ENCODE measurements at regions not wholly inside any gene's neighbourhood (a gene's known extent, or its start where the extent isn't known, plus 50 kb on each side); places are given as distances from the start of the nearest gene placed in this dataset.

GRCh38 chrX:150150780-150151125, 212.4 kb upstream of the MAMLD1 start:
- Histone ChIP-seq H3K36me3 (ENCODE audit: control insufficient read depth, insufficient read depth, low read length) (no peaks in the 10 kb centered on the region), H3K4me3 (ENCODE audit: low read depth, low read length) (no peak overlapping the region), H3K27me3 (ENCODE audit: control insufficient read depth, insufficient read depth, low read length) (no peaks in the 10 kb centered on the region)
- no peak for DNase-seq (ENCODE audit: low read depth)
- no peak for TF ChIP-seq CTCF (IDR thresholded peaks at IDR 0.05; ENCODE audit: insufficient read depth, low read length, severe bottlenecking)
- FAIRE-seq: no peak

- Histone ChIP-seq H3K27me3 (ENCODE audit: control insufficient read depth, insufficient read depth, low read length) (no peaks in the 10 kb centered on the region), H3K4me3 (ENCODE audit: low read depth, low read length) (no peak overlapping the region), H3K36me3 (ENCODE audit: control insufficient read depth, insufficient read depth, low read length) (no peaks in the 10 kb centered on the region)
- FAIRE-seq: no peak
- no peak for TF ChIP-seq CTCF (IDR thresholded peaks at IDR 0.05; ENCODE audit: insufficient read depth, low read length, severe bottlenecking)
- DNase-seq (ENCODE audit: low read depth): no peak
Measured at GRCh38 chrX:150152036-150152435, 211.1 kb upstream of the MAMLD1 start.

- no peak for TF ChIP-seq CTCF (IDR thresholded peaks at IDR 0.05; ENCODE audit: insufficient read depth, low read length, severe bottlenecking)
- Histone ChIP-seq H3K4me3 (ENCODE audit: low read depth, low read length) (no peak overlapping the region), H3K36me3 (ENCODE audit: control insufficient read depth, insufficient read depth, low read length) (no peaks in the 10 kb centered on the region), H3K27me3 (ENCODE audit: control insufficient read depth, insufficient read depth, low read length) (no peaks in the 10 kb centered on the region)
- DNase-seq (ENCODE audit: low read depth) (no peak), FAIRE-seq (no peak)
Measured at GRCh38 chrX:150152546-150152945, 210.6 kb upstream of the MAMLD1 start.

- H3K27me3 ChIP-seq (ENCODE audit: control insufficient read depth, insufficient read depth, low read length): no peaks in the 10 kb centered on the region
- H3K4me3 ChIP-seq (ENCODE audit: low read depth, low read length): no peak overlapping the region
- no peaks in the 10 kb centered on the region for H3K36me3 ChIP-seq (ENCODE audit: control insufficient read depth, insufficient read depth, low read length)
- no peak for TF ChIP-seq CTCF (IDR thresholded peaks at IDR 0.05; ENCODE audit: insufficient read depth, low read length, severe bottlenecking)
- DNase-seq (ENCODE audit: low read depth) (peak; percentile 30), FAIRE-seq (no peak)
Measured at GRCh38 chrX:150155436-150156035, 207.6 kb upstream of the MAMLD1 start.

- no peak for DNase-seq (ENCODE audit: low read depth)
- no peak overlapping the region for H3K4me3 ChIP-seq (ENCODE audit: low read depth, low read length)
- no peak for FAIRE-seq
- H3K36me3 ChIP-seq (ENCODE audit: control insufficient read depth, insufficient read depth, low read length): no peaks in the 10 kb centered on the region
- no peaks in the 10 kb centered on the region for H3K27me3 ChIP-seq (ENCODE audit: control insufficient read depth, insufficient read depth, low read length)
- no peak for TF ChIP-seq CTCF (IDR thresholded peaks at IDR 0.05; ENCODE audit: insufficient read depth, low read length, severe bottlenecking)
Measured at GRCh38 chrX:150156615-150157014, 206.5 kb upstream of the MAMLD1 start.

- Histone ChIP-seq H3K36me3 (ENCODE audit: control insufficient read depth, insufficient read depth, low read length) (no peaks in the 10 kb centered on the region), H3K4me3 (ENCODE audit: low read depth, low read length) (no peak overlapping the region), H3K27me3 (ENCODE audit: control insufficient read depth, insufficient read depth, low read length) (no peaks in the 10 kb centered on the region)
- no peak for FAIRE-seq
- no peak for TF ChIP-seq CTCF (IDR thresholded peaks at IDR 0.05; ENCODE audit: insufficient read depth, low read length, severe bottlenecking)
- DNase-seq (ENCODE audit: low read depth): no peak
Measured at GRCh38 chrX:150157291-150157690, 205.8 kb upstream of the MAMLD1 start.

Measured in bronchial epithelial cell (primary cell).